ENCODE measurements at regions not wholly inside any gene's neighbourhood (a gene's known extent, or its start where the extent isn't known, plus 50 kb on each side); places are given as distances from the start of the nearest gene placed in this dataset.

- TF ChIP-seq, protein P1, sequence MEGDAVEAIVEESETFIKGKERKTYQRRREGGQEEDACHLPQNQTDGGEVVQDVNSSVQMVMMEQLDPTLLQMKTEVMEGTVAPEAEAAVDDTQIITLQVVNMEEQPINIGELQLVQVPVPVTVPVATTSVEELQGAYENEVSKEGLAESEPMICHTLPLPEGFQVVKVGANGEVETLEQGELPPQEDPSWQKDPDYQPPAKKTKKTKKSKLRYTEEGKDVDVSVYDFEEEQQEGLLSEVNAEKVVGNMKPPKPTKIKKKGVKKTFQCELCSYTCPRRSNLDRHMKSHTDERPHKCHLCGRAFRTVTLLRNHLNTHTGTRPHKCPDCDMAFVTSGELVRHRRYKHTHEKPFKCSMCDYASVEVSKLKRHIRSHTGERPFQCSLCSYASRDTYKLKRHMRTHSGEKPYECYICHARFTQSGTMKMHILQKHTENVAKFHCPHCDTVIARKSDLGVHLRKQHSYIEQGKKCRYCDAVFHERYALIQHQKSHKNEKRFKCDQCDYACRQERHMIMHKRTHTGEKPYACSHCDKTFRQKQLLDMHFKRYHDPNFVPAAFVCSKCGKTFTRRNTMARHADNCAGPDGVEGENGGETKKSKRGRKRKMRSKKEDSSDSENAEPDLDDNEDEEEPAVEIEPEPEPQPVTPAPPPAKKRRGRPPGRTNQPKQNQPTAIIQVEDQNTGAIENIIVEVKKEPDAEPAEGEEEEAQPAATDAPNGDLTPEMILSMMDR (conservative IDR thresholded peaks at IDR 0.05 in 1 of 2, IDR thresholded peaks at IDR 0.05 in 1 of 2; ENCODE audit: extremely low read depth in 1 of 2, insufficient read depth in 1 of 2, low read depth in 1 of 2, low read length in 2 of 2), result no peak
- TF ChIP-seq EZH2 (IDR thresholded peaks at IDR 0.05; ENCODE audit: borderline replicate concordance, low read length), result no peak
Measured at GRCh38 chr3:110956081-110956480, 115.5 kb upstream of the NECTIN3 start.

Measured in mammary epithelial cell (primary cell).